ENCODE measurements at regions not wholly inside any gene's neighbourhood (a gene's known extent, or its start where the extent isn't known, plus 50 kb on each side); places are given as distances from the start of the nearest gene placed in this dataset.
"Not testable (repeated sequence)": the region's sequence is repeated elsewhere in the genome, so short reads cannot be mapped to it uniquely, and the experiment has no call there.

DNA sequence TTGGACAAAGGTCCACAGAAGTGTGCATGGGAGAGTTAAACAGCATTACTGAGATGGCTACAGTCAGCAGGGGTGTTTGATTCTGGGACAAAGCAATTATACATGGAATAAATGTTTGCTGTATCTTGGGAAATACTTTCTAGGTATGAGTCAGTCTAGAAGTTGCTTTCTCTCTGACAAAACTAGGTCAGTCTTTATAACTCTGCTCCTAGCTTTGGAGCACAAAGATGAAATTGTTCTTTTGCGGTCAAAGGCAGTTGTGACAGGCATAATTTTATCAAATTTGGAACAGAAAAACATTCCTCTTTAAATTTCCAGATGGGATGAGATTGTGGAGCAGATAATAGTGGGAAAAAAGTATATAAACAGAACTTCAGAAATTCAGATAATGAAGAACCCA, 1045.4 kb upstream of the MIR17HG start:
- peak; percentile 66 for DNase-seq (ENCODE audit: low read depth)

DNA sequence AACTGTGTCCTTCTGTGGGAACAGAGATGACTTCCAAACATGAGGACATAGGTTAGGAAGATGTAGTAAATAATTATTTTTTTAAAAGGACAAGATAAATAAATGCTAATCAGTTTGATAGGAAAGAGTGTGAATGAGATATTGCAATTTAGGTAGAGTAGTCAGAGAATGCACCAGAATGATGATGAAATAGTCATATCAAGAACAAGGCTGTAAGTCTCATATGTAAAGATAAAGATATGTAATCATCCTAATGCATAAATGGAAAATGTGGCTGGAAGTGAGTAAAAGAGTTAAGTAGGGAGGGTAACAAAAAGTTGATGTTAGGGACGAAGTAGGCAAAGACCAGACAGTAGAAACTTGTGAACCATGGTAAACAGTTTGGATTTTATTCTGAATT, 1041.7 kb upstream of the MIR17HG start:
- no peak for DNase-seq (ENCODE audit: low read depth)

- no peak for DNase-seq (ENCODE audit: low read depth)
These were observed 1040.4 kb upstream of the MIR17HG start for GRCh38 chr13:90307136-90307535.

DNA sequence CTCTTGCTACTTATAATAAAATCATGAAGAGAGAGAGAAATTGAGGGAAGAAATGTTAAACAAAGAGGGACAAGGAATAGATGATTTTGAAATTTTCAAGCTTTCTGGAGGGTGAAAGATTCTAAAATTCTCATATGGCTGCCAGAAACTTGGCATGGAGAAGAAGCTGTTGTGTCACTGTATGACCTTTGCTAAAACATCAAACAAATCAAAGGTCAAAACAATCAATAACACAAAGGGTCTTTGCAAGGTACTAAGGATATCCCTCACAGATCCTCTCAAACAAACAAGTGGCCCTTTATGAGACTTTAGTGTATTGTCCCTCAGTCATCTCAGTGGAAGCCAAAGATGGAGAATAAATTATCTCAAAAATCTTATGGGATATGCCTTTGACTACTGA, 1039.2 kb upstream of the MIR17HG start:
- no peak for DNase-seq (ENCODE audit: low read depth)

DNA sequence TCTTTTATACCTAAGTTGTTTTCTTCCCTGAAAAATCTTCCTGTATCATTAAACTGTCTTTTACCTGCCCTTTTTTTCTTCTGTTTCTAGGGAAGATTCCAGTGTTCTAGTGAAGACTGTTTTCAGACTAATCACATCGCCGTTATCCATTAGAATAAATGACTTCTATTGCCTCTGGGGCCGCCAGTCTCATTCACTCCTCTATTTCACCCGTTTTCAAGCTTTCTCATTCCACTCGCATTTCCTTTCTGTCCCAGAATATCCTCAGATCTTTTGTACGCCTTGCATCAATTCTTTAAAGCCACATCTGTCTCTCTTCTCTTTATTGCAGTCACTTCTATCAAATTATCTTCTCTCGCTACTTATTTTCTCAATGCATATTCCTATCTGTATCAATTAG, 1035.6 kb upstream of the MIR17HG start:
- DNase-seq (ENCODE audit: low read depth) = no peak

GRCh38 chr13:90315061-90315460, 1032.4 kb upstream of the MIR17HG start:
- DNase-seq (ENCODE audit: low read depth) = no peak

GRCh38 chr13:90320664-90321063, 1026.8 kb upstream of the MIR17HG start:
- DNase-seq (ENCODE audit: low read depth) = no peak

GRCh38 chr13:90321281-90321931, 1026.1 kb upstream of the MIR17HG start:
- DNase-seq (ENCODE audit: low read depth) = no peak

DNA sequence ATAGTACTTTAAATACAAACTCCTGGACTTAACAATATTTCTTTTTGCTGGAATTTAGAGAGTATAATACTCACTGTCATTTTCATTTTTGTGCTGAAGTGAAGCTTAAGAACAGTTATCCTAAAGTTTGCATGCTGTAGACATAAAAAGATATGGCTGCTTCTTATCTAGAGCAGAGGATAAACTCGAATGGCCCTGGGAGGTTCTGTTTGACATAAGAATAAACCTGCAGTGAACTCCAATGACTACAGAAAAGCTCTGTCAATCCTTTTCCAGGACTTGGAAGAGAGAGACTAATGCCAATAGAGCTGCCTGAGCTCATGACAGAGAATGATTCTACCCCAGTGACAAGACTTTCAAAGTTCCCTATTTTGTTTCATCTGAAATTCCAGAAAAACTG, 1017.8 kb upstream of the MIR17HG start:
- no peak for DNase-seq (ENCODE audit: low read depth)

- no peak for DNase-seq (ENCODE audit: low read depth)
These were observed 1015.5 kb upstream of the MIR17HG start for GRCh38 chr13:90331974-90332373.

DNA sequence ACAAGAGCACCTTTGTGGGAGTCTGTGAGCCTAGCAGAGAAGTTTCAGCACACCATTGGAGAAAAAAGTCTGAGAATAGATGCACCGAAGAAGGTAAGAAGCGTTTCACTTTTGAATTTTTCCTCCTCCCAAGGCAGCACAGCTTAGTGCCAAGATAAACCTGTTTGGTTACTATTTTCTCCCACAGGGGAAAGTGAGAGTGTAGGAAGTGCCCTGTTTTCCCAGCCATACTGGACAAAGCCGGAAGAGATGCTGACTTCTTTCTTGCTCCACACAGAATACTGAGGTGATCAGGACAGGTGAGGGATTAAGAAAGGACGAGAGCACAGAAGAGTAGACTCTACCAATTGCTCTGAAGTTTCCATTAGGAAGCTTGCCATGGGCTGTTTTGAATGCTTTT, 1011.0 kb upstream of the MIR17HG start:
- DNase-seq (ENCODE audit: low read depth) = no peak

DNA sequence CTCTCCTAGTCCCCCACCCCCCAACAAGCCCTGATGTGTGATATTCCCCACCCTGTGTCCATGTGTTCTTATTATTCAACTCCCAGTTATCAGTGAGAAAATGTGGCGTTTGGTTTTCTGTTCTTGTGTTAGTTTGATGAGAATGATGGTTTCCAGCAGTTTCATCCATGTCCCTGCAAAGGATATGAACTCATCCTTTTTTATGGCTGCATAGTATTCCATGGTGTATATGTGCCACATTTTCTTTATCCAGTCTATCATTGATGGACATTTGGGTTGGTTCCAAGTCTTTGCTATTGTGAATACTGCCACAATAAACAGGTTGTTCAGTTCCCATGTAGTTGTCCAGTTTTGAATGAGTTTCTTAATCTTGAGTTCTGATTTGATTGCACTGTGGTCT, 1006.1 kb upstream of the MIR17HG start:
- DNase-seq (ENCODE audit: low read depth) = not testable (repeated sequence)

DNA sequence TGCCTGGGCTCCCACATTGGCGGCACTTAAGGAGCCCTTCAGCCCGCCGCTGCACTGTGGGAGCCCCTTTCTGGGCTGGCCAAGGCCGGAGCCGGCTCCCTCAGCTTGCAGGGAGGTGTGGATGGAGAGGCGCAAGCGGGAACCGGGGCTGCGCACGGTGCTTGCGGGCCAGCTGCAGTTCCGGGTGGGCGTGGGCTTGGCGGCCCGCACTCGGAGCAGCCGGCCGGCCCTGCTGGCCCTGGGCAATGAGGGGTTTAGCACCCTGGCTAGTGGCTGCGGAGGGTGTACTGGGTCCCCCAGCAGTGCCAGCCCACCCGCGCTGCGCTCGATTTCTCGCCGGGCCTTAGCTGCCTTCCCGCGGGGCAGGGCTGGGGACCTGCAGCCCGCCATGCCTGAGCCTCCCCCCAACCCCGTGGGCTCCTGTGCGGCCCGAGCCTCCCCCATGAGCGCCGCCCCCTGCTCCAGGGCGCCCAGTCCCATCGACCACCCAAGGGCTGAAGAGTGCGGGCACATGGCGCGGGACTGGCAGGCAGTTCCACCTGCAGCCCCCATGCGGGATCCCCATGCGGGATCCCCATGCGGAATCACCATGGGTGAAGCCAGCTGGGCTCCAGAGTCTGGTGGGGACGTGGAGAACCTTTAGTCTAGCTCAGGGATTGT, 998.9 kb upstream of the MIR17HG start:
- not testable (repeated sequence) for DNase-seq (ENCODE audit: low read depth)

DNA sequence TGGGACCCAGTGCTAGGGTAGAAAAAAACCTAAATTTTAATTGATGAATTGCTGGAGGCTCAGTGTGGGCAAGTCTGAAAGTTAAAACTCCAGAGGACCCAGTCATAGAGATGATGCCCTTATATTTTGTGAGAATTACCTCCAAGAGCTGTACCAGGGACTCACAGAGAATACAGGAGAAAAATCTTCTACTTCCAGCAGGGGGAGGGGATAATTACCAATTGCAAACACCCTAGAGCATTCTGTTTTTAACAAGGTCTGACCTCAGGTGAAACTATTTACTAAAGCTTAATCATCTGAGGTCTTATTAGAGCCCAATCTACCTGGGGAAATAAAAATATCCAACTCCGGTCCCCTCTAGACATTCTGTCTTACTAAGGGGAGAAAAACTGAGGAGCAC, 994.7 kb upstream of the MIR17HG start:
- no peak for DNase-seq (ENCODE audit: low read depth)

- DNase-seq (ENCODE audit: low read depth) = no peak
These were observed 992.2 kb upstream of the MIR17HG start for GRCh38 chr13:90355162-90355751.

- no peak for DNase-seq (ENCODE audit: low read depth)
These were observed 986.7 kb upstream of the MIR17HG start for GRCh38 chr13:90360785-90361184.

DNA sequence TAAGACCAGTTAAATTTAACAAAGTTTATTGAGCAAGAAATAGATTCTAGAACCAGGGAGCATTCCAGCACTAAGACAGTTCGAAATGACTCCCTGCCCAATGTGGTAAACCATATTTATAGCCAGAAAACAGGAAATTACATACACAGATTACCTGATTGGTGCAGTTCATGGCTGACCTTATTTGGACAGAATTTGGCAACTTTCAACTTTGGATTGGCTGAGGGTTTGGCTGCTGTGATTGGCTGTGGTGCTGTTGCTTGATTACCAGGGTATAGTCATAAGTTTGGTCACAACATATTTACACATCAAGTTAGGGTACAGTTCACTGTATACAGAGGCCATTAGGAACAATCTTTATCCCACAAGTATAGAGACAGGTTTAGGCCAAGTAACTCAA, 984.8 kb upstream of the MIR17HG start:
- DNase-seq (ENCODE audit: low read depth) = peak; percentile 28

DNA sequence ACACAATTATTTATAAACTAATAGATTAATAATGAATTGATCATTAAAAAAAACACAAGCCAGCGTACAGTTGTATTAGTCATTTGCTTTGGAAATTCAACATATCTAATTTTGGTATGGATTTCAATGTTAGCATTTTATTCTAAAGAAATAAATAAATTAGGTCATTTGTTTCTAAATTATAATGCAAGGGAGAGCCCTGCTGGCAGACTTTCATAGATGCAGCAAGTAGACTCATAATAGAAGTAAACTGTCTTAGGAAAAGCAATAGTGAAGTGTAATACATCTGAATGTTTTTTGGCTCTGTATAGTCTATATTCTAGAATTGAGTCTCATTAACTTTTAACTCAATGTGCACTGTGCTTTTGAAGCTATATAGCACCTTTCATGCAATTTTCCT, 982.4 kb upstream of the MIR17HG start:
- DNase-seq (ENCODE audit: low read depth) = peak; percentile 14

DNA sequence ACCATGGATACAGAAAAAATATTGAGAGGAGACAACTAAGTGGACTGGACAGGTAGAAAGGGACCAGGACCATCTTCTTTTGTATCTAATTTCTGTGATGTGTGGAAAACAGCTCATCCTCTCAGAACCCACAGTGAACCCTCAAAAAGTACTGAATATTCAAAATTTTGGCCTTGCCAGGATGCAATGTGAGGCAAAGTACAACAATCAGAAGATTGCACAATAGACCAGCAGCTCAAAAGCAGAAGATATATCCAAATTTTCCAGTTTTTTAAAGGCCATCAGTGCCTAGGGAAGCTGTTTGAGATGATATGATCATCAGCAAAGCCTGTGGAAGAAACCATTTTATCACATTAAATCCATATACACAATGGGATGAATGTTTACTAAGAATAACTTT, 973.3 kb upstream of the MIR17HG start:
- no peak for DNase-seq (ENCODE audit: low read depth)

DNA sequence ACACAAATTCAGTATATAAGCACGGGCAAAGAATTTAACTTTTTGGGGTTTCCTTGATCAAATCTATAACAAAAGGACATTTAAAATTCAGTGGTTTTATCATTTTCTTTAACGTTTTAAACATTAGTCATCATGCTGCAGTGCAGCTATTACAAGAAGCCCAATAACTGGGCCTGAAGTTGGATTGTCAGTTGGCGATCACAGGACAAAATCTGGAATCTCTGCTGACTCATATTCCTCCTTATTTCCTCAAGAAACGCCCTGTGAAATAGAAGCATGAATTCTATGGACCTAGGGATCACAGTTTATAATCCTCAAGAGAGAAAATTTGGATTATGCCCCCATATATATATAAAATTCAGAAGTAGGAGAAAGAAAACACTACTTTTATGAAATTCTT, 971.6 kb upstream of the MIR17HG start:
- peak; percentile 30 for DNase-seq (ENCODE audit: low read depth)

DNA sequence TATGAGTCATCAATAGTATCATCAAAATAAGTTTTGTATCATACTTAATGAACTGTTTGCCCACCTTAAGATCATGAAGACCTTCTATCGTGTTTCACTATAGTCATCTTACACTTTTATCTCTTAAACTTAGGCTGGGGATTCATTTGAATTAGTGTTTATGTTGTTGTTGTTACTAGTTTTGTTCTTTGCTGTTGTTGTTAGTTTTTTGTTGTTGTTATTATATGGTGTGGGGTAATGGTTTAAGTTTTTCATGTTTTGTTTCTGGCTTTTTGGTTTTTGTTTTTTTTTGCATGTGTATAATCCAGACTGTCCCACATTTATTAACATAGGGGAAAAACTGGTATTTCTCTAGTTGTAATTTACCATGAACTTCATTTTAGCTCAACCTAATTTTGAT, 965.1 kb upstream of the MIR17HG start:
- DNase-seq (ENCODE audit: low read depth) = no peak

DNA sequence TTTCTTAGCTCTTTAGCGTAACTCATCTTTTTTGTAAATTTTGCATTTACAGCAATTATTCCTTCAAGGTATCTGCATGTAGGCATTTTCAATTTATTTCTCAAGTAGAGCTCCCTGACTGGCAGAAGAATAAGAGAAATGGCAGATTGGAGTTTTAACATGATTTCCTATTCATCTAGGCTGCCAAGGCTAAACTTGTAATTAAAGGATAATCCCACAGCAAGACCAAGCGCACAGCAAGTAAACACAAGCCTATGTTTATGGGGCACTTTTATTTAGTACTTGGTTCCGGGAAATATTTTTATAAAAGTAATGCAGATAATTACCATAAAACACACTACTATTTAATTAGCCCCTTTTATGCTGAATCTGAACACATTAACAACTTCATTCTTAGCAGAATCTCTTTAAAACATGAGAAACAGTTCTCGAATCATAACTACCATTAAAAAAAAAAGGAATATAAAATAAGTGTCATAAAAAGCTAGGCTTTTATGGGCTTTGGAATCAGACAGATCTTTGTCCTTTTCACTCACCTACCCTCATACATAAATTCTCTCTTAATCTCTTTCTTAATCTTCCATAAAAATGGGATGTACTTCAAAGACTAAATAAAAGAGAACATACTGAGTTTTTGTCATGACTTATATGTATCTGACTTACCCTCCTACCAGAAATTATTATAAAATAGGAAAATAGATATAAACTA, 961.6 kb upstream of the MIR17HG start:
- DNase-seq (ENCODE audit: low read depth) = no peak
